G401.6 (cell line): ENCODE measurements at regions not wholly inside any gene's neighbourhood (a gene's known extent, or its start where the extent isn't known, plus 50 kb on each side); places are given as distances from the start of the nearest gene placed in this dataset.
"Not testable (repeated sequence)": the region's sequence is repeated elsewhere in the genome, so short reads cannot be mapped to it uniquely, and the experiment has no call there.

Experiments
- FAIRE-seq: peaks from 2 replicates; lab custom pipeline; 2012; peaks lifted over from hg19 to GRCh38; lab: Jason Lieb, UNC

DNA sequence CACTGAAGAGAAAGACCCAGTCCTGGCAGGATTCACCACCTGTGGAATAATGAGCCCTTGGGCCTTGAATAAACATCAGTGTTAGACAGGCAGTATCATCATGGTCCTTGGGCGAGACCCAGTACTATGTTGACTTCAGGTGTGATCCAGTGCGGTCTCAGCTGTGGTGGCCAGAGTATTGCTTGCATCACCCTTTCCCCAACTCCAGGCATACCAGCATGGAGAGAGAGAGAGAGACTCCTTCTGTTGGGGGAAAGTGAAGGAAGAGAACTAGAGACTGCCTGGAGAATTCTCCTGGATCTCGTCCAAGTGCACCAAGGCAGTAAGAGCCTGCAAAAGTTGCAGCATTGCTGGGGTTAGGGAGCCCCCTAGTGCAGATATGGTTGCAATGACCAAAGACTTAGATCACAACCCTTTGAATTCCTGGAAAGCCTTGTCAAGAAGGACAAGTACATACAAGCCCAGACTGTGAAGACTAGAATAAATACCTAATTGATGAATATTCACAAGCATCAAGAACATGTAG lies 61.1 kb upstream of the VAMP7 start:
- peak; percentile 63 for FAIRE-seq

DNA sequence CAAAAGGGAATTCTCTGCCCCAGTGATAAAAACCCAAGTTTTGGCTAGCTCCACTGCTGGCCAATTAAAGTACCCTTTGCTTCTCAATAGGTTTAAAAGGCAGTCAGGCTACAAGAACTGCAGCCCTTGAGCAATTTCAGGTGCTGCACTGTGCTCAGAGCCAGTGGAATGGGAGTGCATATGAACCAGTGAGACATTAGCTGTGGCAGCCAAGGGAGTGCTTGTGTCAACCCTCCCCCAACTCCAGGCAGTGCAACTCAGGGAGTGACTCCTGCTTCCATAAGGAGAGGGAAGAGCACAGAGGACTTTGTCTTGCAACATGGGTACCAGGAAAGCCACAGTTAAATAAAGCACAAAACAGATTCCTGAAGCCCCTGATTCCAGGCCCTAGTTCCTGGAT lies 61.6 kb upstream of the VAMP7 start:
- no peak for FAIRE-seq

DNA sequence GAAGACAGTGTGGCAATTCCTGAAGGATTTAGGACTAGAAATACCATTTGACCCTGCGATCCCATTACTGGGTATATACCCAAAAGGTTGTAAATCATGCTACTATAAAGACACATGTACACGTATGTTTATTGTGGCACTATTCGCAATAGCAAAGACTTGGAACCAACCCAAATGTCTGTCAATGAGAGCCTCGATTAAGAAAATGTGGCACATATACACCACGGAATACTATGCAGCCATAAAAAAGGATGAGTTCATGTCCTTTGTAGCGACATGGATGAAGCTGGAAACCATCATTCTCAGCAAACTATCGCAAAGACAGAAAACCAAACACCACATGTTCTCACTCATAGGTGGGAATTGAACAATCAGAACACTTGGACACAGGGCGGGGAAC lies 66.8 kb upstream of the VAMP7 start:
- not testable (repeated sequence) for FAIRE-seq

DNA sequence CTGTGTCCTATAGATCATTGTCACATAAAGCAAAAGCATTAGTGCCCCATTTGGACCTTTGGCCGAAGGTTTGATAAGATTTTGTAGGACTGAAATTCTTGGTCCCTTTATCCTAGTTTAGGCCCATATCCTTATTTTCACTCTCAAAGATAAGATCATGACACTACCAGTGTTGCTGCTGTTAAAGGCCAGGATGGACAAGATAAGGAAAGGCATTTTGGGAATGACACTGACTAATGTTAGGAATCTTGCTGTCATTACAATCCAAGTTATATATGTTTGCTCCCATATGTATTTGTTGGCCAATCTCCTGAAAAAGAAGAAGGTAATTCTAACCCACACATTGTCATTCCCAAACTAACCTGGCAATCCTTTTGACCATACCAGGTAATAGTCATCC lies 101.3 kb upstream of the VAMP7 start:
- FAIRE-seq = no peak

DNA sequence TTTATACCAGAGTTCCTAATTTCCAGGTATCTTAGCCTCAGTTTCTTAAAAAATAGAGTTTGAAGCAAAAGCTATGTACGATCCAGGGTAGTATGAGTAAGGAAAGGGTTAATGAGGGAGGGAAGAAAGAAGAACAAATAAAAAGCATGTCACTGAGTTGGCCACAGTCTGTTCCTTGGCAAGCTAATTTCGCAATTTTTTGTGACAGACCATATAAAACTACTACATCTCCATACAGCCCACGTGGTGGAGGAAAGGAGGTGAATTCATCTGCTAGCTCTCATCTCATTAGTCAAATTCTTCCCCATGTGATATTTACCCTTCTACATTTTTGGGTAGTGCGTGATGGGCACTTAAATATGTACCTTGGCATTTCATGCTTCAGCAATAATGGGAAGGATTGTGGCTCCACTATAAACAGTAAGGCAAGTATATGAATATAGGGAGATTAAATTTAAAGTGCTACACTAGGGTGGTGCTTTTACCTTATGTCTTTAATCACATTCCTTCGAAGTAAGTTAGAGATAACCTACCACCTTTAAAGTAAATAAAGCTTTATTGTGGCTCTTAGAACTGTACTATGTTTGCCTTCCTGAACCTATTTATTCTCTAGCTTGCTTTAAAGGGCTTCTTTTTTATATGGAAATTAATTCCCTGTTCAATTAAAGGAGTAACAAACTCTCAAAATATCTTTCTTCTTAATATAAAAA lies 102.1 kb upstream of the VAMP7 start:
- no peak for FAIRE-seq

DNA sequence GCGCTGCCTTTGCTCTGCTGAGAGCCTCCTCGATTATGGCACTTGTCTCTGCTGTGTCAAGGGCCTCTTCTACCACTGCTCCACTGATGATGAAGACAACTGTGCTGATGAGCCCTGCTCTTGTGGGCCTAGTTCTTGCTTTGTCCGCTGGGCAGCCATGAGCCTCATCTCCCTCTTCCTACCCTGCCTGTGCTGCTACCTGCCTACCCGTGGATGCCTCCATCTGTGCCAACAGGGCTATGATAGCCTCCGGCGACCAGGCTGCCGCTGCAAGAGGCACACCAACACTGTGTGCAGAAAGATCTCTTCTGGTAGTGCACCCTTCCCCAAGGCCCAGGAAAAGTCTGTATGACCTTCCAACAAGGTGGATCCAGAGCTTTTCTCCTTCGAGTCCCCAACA lies 106.8 kb upstream of the VAMP7 start:
- FAIRE-seq = no peak

DNA sequence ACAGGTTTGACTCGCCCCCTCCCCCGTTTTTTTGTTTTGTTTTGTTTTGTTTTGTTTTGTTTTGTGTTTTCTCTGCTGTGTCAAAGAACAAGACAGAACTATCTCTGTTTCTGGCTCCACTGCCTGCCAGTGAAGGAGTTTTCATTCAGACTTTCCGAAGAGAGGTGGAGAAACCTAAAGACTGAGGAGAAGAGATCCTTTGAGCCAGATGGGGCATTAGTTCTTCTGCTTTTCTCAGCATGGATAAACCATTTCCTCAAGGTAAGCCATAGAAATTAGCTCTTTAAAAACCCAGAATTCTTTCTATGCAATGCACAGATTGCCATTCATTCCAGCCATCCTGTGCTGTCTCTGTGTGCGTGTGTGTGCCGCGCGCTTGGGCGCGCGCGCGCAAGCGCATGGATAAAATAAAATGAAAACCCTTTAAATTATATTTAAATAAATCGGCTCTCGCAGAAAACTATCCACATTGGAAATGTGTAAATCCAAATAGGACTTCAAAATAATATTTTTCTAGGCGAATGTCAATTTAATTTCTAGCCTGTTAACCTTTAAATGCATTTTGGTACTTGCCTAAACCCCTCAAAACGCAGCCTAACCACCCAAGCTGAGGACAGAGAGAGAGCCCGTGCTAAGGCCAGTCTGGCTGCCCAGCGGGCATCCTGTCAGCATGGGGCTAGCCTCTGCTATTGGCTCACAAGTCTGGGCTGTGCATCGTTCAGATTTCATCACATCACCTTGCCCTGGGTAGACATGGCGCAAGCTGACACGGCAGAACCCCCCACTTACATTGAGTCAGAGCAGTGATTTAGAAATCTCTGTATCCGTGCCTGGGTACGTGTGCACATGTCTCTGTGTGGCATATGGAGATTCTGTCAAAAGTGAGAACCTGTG lies 113.0 kb upstream of the VAMP7 start:
- FAIRE-seq = no peak

DNA sequence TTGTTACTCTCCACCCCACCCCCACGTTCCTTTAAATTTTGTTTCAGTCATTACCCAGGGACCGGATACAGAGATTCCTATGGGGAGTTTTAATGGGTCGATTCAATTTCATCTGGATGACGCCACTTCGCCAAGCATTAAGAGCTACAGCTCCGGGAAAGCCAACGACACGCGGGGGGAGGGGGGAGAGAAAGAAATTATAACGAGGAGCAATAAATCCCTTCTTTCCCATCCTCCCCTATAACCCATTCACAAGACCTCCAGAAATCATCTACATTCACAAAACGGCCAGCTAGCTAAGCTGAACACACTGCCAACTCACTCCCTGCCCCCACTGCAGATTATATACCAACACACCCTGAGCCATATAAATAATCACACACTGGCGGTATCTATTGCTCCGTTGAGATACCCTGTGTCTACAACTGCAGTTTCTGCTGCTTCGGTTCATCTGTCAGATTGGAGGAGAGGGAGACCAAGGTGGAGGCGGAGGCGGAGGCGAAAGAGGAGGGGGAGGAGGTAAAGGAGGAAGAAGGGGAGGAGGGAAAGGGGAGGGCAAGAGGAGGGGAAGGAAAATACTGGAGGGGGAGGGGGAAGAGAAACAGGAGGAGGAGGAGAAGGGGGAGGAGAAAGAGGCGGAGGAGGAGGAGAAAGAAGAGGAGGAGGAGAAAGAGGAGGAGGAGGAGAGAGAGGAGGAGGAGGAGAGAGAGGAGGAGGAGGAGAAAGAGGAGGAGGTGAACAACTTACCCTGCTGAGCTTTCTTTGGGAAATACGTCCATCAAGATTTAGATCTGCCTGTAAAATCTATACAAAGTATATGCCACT lies 113.9 kb upstream of the VAMP7 start:
- no peak for FAIRE-seq

DNA sequence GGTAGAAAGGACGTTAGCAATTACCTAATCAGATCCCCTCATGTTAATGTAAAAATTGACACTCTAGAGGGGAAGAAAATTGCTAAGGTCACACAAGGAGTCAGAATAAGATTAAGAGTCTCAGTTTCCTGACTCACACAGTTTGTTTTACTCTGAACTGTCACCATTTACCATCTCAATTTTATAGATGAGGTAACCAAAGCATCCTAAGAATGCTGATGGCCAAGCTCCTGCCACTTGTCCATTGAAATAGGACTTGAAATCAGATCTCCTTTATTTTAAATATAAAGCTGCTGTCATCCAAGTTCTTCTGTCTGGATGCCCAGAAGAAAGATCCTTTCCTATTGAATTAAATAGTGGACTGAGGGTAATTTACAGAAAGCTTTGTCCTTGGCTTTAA lies 114.8 kb upstream of the VAMP7 start:
- FAIRE-seq = no peak

DNA sequence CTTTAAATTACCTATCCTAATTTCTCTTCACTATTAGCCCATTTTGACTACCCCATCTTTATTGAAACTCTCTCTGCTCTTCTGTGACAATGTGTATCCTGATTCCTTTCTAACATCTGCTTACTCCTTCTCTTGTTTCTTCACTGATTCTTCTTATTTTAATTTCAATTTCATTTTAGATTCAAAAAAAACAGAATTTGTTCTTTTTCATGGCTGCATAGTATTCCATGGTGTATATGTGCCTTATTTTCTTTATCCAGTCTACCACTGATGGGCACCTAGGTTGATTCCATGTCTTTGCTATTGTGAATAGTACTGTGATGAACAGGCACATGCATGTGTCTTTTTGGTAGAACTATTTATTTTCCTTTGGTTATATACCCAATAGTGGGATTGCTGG lies 120.0 kb upstream of the VAMP7 start:
- no peak for FAIRE-seq

DNA sequence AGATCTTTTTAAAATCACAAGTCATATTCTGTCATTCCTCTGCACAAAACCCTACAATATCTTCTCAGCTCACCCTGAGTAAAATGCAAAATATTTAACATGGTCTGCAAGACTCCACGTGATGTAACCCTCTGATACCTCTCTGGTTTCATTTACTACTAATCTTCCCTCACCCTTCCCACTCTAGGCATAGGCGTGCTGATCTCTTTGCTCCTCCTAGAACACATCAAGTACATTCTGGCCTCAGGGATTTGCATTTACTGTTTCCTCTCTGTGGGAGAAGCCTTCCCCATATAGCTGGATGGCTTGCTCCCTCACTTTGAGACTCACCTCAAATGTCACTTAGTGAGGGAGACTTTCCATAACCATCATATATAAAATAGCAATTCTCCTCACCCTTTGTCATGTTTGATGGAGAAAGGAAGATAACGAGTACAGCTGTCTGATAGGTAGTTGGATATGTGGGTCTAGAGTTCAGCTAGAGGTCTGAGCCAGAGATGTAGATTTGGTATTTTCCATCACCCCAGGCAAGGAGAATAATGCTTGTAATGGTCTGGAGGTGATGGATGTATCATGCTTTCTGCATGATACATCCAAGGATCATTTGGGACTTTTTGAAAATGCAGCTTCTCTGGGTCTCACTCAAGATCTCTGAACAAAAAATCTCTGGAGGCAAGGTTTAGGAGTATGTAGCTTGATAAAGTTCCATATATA lies 123.9 kb upstream of the VAMP7 start:
- no peak for FAIRE-seq

DNA sequence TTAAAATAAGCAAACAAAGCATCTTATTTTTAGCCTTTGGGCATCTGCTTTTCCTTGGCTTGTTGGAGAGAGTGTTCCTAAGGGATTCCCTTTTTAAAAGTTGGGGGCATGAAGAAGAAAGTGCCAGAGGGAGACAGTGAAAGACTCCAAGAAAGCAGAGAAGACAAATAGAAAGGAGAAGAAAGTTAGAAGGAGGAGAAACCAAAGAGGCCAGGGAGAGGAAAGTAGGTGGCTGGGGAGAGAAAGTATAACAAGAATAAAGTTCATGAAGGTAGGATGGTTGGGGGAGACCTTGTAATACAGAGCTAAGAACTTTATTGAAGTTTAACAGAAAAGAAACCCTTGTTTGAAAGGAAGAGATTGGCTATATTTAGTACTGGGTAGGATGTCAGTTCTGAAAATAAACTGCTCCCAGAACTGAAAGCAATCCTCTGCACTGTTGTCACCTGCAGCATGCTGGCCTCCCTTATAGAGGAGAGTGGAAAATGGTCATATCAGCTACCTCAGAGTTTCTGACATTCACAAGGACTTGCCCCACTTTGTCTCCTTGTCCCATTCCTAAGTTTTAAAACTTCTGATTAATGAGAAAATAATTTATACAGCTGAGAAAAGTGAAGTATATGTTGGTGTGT lies 125.3 kb upstream of the VAMP7 start:
- FAIRE-seq = no peak

DNA sequence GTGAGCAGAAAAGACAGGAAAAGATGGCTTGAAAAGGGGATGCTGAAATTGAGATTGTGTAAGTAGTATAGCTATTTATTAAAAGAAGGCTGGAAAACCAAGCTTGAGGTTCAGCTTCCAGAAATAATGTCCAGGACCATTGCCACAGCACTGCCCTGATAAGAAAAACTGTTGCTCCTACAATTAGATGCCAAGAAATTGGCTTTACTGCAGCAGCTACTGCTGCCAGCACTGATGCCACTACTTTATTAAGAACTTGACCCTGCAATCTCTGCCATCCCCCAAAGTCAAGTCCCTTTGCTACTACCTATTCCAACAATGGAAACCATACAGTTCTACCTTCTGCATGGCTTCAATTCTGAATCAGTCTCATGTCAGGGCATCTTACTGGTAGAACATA lies 130.0 kb upstream of the VAMP7 start:
- FAIRE-seq = no peak

DNA sequence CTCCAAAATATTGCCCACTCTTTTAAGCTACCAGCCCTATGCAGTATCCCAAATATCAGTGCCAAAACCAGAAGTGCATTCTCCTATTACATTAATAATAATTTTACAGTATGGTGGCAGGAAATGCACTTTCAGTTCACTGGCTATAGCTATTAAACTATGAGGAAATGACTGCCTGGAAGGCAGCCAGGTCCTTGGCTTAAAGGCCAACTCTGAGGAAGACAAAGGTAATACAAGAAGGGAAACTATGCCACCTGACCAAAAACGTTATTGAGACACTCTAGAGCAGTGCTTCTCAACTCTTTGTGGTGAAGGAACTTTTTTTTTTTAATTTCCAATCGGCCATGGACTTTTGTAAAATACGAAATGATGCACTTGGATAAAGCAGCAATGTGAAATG lies 133.6 kb upstream of the VAMP7 start:
- FAIRE-seq = no peak

DNA sequence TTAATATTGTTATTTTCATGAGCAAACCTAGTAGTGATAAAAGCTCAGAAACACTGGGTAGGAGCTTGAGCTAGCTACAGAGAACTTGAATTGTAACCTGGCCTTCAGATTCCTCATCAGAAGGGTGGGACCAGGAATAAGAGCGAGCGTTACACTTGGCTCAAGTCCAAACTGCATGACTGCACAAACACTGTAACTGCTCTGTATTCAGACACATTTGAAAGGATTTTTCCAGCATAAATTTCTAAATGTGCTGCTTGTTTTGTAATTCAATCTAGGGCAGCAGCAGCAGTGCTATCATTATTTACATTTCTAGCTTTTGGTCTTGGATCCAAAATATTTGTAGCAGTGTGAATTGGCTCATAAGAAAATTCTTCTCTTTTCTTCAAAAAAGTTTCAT lies 133.0 kb upstream of the TMLHE start:
- no peak for FAIRE-seq

DNA sequence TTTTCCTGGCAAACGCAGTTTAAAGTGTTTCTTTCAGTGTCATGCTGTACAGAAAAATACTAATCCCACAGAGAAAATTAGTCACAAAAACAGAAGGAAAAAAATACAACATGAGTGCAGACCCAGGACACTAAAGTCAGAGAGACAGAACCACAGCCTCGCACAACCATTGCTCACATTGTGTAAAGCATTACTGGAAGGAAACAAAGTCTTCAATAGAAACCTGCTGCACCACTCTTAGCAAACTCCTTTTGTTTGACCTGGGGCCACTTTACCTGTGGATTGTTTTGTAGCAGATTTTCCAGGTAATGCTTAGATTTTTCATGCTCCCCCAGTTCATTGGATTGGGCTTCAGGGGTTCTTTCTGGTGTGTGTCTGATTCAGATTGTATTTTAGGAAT lies 131.8 kb upstream of the TMLHE start:
- FAIRE-seq = no peak

DNA sequence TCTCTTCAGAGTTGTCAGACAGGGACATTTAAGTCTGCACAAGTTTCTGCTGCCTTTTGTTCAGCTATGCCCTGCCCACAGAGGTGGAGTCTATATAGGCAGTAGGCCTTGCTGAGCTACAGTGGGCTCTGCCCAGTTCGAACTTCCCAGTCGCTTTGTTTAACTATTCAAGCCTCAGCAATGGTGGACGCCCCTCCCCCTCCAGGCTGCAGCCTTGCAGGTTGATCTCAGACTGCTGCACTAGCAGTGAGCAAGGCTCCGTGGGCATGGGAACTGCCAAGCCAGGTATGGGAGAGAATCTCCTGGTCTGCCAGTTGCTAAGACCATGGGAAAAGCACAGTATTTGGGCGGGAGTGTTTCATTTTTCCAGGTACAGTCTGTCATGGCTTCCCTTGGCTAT lies 115.6 kb upstream of the TMLHE start:
- not testable (repeated sequence) for FAIRE-seq

DNA sequence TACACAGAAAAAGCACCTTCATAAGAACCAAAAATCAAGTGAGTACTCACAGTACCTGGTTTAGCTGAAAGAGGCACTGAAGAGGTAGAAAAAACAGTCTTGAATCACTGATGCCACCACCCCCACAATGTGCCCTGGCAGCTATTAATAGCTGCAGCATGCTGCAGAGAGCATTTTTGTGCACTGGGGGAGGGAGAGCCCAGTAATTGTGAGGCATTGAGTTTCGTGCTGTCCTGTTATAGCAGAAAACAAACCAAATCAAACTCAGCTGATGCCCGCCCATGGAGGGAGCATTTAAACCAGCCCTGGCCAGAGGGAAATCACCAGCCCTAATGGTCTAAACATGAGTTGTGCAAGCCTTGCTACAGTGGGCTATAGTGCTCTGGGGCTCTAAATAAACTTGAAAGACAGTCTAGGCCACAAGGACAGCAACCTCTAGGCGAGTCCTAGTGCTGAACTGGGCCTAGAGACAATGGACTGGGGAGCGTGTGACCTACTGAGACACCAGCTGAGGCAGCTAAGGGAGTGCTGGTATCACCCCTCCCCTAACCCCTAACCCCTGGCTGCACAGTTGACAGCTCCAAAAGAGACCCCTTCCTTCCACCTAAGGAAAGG lies 106.3 kb upstream of the TMLHE start:
- no peak for FAIRE-seq

DNA sequence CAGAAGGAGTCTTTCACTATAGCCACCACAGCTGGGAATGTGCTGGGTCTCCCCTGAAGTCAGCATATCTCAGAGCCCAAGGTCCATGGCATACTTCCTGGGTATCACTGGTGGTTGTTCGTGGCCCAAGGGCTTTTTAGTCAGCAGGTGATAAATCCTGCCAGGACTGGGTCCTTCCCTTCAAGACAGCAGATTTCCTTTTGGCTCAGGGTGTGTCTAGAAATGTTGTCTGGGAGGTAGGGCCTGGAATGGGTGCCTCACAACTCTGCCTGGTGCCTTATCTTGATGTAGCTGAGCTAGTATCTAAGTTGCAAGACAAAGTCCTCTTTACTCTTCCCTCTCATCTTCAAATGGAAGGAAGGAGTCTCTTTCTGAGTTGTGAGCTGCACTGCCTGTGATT lies 102.4 kb upstream of the TMLHE start:
- no peak for FAIRE-seq

DNA sequence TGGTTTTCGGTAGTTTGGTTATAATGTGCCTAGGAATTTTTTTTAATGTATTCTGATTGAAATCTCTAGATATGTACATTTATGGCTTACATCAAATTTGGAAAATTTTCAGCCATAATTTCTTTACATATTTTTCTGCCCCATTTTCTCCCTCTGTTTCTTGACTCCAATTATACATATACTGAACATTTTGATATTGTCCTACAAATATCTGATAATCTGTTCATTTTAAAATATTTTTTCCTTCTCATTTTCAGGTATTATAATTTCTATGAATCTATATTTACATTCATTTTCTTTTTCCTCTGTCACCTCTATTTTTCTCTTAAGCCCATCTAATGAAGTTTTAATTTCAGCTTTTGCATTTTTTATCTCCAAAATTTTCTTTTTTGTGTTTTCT lies 82.7 kb upstream of the TMLHE start:
- peak; percentile 42 for FAIRE-seq

DNA sequence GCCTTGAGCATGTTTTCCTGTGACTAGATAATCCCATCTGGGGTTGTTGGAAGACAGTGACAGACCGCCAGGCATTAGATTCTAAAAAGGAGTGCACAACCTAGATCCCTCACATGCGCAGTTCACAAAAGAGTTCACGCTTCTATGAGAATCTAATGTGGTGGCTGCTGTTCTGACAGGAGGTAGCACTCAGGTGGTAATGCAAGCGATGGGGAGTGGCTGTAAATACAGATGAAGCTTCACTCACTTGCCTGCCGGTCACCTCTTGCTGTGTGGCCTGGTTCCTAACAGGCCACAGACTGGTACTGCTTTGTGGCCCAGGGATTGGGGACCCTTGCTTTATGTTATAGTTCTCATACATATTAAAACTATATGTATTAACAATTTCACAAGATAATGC lies 81.9 kb upstream of the TMLHE start:
- no peak for FAIRE-seq
